GM19025 (cell line): ENCODE measurements at regions not wholly inside any gene's neighbourhood (a gene's known extent, or its start where the extent isn't known, plus 50 kb on each side); places are given as distances from the start of the nearest gene placed in this dataset.
"Not testable (repeated sequence)": the region's sequence is repeated elsewhere in the genome, so short reads cannot be mapped to it uniquely, and the experiment has no call there.

Source experiments
- ATAC-seq: cut with Tn5 transposase; IDR thresholded peaks from one replicate; pipeline ENCODE4 v1.9.1; 2021; ENCODE audit warnings: mild to moderate bottlenecking, low read depth, moderate library complexity; ENCODE audit not compliant: unreplicated experiment

DNA sequence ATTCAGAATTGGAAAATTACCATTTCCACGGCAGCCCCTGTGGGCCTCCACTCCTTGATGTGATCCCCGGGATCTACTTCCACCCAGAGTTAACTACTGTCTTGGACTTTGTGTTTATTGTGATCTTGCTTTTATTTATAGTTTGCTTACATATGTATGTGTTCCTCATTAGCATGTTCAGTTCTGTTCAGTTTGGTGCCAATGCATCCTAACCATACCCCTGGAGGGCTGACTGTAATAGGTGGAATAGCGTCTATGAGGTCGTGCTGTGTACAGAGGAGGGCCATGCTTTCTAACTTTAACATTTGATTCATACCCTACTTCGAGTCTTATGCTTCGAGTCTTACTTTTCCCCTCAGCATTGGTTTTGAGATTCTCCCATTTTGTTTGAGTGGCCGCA is 104.3 kb upstream of the SLC24A3 start:
- ATAC-seq = no peak

DNA sequence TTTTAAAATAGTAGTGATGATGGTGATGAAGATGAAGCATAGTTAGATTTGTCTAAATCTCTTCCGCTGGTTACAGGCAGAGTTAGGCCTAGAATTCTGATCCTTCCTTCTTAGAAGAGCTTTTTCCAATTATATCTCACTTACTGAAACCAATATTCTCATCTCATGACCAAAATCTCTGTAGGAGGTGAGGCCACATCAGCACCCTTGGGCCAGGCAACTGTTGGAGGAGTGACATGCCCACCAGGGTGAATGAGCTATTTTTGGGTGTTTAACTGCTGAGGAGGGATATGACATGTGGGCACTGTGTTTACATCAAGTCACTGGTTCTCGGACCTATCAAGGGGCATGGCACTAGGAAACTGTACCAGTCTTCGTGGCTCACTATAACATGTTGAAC is 102.2 kb upstream of the SLC24A3 start:
- no peak for ATAC-seq

- no peak for ATAC-seq
These were observed 101.5 kb upstream of the SLC24A3 start for GRCh38 chr20:19110881-19111460.

DNA sequence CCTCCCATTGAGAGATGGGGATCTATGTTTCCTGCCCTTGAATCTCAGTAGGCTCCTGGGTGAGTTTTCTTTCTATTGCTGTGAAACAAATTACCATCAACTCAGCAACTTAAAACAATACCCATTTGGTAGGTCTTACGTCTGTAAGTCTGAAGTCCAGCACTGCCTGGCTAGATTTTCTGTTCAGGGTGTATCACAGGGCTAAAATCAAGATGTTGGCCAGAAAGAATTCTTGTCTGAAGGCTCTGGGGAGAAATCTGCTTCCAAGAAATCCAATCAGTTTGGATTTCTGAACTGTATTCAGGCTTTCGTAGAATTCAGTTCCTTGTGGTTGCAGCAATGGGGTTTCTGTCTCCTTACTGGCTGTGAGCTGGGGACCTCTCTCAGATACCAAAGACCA is 99.6 kb upstream of the SLC24A3 start:
- no peak for ATAC-seq

- no peak for ATAC-seq
These were observed 99.0 kb upstream of the SLC24A3 start for GRCh38 chr20:19113343-19113930.

- no peak for ATAC-seq
These were observed 98.0 kb upstream of the SLC24A3 start for GRCh38 chr20:19114410-19114809.

- ATAC-seq = no peak
These were observed 96.9 kb upstream of the SLC24A3 start for GRCh38 chr20:19115581-19115980.

DNA sequence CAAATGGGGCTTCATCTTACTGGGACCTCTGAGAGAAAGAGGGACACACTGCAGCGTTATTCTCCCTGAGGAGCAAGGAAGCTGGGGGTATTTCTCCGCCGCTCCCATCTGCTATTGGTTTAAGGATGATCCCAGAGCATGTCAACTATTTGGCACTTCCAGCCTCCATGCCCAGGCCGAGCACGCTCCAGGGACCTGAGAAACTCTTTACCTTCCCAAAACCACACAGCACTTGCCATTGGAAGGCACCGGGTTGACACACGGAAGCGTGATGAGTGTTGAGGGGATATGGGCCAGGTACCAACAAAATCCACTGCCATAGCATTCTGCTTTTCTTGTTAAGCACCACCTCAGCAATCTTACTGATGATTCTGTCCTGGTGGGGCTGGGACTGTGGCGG is 92.4 kb upstream of the SLC24A3 start:
- no peak for ATAC-seq

GRCh38 chr20:19120569-19120968 is 91.9 kb upstream of the SLC24A3 start:
- no peak for ATAC-seq

DNA sequence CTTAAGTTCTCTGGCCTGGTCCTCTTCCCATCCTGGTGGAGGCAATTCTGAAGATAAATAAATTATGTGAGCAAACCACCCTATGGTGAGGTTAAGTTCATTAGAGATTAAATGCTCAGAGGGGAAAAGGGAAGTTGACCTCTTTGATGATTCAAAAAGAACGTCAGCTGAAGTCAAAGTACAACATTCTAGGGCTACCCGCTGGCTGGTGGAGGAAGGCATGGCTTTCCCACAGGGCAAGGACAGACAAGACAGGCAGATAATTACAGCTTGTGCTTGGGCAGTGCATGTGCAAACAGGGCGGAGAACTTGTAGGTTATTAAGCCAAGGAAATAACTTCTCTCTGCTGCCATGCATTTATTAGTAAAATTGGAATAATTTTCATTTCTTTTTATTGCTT is 91.0 kb upstream of the SLC24A3 start:
- no peak for ATAC-seq

DNA sequence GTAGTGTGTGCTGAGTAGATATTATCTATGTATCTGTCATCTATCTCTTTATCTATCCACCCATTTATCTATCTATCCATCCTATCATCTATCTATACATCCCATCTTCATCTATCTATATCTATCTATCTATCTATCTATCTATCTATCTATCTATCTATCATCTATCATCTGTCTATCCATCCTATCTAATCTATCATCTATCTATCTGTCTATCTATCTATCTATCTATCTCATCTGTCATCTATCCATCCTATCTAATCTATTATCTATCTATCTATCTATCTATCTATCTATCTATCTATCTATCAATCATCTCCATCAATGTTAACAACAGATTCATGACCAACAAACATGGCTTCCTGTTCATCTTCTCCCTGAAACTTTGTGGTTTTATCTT is 90.5 kb upstream of the SLC24A3 start:
- ATAC-seq = no peak

DNA sequence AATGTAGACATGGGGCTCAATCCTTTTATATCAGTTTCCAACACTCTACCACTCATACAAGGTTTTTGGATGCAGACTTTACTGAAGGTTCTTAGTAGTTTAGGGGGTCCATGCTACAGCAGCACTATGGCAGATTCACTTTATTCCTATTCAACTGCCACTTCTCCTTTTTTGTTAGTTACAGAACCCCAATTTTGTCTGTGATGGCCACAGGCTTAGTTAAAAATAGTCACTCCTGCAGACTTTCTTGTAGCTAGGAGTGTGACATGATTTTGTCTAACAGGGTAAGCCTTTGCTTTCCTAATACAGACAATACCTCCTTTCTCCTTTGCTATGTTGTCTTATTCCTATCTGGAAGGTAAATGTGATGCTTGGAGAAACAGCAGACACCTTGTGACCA is 90.0 kb upstream of the SLC24A3 start:
- no peak for ATAC-seq

GRCh38 chr20:19125508-19125907 is 86.9 kb upstream of the SLC24A3 start:
- ATAC-seq = no peak

DNA sequence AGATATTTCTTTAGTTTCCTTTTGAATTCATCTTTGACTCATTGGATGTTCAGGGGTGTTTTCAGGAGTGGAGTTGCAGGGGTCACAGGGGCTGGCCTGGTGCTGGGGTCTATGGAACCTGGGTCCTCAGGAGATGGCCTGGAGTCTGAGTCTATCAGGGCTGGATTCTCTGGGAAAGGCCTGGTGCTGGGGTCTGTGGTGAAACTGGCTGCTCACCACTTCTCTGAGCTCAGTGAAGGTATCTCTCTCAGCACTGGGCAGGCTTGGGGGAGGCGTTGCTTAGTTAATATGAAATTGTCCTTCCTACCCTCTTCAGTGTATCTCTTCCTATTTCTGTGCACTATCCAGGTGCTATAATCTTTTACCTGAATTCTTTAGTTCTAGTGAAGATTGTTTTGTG is 83.1 kb upstream of the SLC24A3 start:
- ATAC-seq = no peak

- ATAC-seq = no peak
These were observed 82.3 kb upstream of the SLC24A3 start for GRCh38 chr20:19129976-19130612.

DNA sequence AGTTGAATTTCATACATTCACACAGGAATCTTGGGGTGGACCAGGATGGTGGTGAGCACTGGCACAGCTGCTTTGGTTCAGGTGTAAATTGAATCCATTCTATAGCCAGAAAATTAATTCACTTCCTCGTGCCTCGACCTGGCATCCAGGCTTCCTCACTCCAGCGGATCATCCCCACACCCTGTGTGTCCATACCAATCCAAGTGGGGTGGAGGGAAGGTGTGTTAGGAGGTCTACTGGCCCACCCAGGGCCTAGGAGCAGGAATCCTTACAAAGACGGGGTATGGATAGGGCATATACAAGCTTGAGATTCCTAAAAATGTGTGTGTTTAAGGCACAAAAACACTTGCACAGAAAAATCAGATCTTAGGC is 81.8 kb upstream of the SLC24A3 start:
- no peak for ATAC-seq

GRCh38 chr20:19137641-19138040 is 74.8 kb upstream of the SLC24A3 start:
- no peak for ATAC-seq

DNA sequence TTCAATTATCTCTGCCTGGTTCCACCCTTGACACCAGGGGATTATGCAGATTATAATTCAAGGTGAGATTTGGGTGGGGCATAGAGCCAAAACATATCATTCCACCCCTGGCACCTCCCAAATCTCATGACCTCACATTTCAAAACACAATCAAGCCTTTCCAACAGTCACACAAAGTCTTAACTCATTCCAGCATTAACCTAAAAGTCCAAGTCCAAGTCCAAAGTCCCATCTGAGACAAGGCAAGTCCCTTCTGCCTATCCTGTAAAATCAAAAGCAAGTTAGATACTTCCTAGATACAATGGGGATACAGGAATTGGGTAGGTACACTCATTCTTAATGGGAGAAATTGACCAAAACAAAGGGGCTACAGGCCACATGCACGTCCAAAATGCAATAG is 73.7 kb upstream of the SLC24A3 start:
- ATAC-seq = no peak

GRCh38 chr20:19139584-19139983 is 72.9 kb upstream of the SLC24A3 start:
- not testable (repeated sequence) for ATAC-seq

- ATAC-seq = no peak
These were observed 70.4 kb upstream of the SLC24A3 start for GRCh38 chr20:19141998-19142397.

GRCh38 chr20:19143890-19144289 is 68.6 kb upstream of the SLC24A3 start:
- no peak for ATAC-seq

- no peak for ATAC-seq
These were observed 51.1 kb upstream of the SLC24A3 start for GRCh38 chr20:19161336-19161735.
